ENCODE measurements at regions not wholly inside any gene's neighbourhood (a gene's known extent, or its start where the extent isn't known, plus 50 kb on each side); places are given as distances from the start of the nearest gene placed in this dataset.
A peak's percentile ranks its signal among the peaks of the same experiment; 100 is the strongest.

- no peak for TF ChIP-seq POLR2A (IDR thresholded peaks at IDR 0.05)
- no peak for TF ChIP-seq POLR2AphosphoS5 (IDR thresholded peaks at IDR 0.05)
- TF ChIP-seq, protein P1, sequence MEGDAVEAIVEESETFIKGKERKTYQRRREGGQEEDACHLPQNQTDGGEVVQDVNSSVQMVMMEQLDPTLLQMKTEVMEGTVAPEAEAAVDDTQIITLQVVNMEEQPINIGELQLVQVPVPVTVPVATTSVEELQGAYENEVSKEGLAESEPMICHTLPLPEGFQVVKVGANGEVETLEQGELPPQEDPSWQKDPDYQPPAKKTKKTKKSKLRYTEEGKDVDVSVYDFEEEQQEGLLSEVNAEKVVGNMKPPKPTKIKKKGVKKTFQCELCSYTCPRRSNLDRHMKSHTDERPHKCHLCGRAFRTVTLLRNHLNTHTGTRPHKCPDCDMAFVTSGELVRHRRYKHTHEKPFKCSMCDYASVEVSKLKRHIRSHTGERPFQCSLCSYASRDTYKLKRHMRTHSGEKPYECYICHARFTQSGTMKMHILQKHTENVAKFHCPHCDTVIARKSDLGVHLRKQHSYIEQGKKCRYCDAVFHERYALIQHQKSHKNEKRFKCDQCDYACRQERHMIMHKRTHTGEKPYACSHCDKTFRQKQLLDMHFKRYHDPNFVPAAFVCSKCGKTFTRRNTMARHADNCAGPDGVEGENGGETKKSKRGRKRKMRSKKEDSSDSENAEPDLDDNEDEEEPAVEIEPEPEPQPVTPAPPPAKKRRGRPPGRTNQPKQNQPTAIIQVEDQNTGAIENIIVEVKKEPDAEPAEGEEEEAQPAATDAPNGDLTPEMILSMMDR (IDR thresholded peaks at IDR 0.05): no peak
- H3K27me3 ChIP-seq: no peaks in the 10 kb centered on the region
- H3K27ac ChIP-seq: no peak overlapping the region
- H3K9me3 ChIP-seq: no peaks in the 10 kb centered on the region
- no peaks in the 10 kb centered on the region for H3K36me3 ChIP-seq
- intact Hi-C loops (cut with DNase I; ENCODE audit: low total_unique reads): no loop called here
- no peak overlapping the region for H3K4me3 ChIP-seq
- no peaks in the 10 kb centered on the region for H3K4me1 ChIP-seq
- DNase-seq (ENCODE audit: low spot score in 2 of 2): no peak
Observed at GRCh38 chr6:25028328-25028727, 92.6 kb upstream of the RIPOR2 start.

DNA sequence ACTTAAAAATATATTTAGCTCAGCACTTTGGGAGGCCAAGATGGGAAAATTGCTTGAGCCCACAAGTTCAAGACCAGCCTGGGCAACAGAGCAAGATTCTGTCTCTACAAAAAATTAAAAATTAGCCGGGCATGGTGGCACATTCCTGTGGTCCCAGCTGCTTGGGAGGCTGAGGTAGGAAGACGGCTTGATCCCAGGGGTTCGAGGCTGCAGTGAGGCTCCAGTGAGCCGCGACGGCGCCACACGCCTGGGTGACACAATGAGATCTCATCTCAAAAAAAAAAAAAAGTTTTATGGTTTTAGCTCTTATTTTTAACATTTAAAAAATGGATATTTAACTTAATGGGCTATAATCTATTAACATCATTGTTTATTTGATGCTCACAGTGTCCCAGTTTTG lies 97.2 kb upstream of the RIPOR2 start:
- Histone ChIP-seq H3K36me3 (no peaks in the 10 kb centered on the region), H3K9me3 (no peaks in the 10 kb centered on the region), H3K4me1 (no peaks in the 10 kb centered on the region), H3K27me3 (no peaks in the 10 kb centered on the region), H3K4me3 (no peak overlapping the region), H3K27ac (no peak overlapping the region)
- TF ChIP-seq POLR2A (IDR thresholded peaks at IDR 0.05) (no peak), POLR2AphosphoS5 (IDR thresholded peaks at IDR 0.05) (no peak)
- TF ChIP-seq, protein P1 (IDR thresholded peaks at IDR 0.05): no peak
- intact Hi-C loops (cut with DNase I; ENCODE audit: low total_unique reads): no loop called here
- DNase-seq (ENCODE audit: low spot score in 2 of 2): no peak

GRCh38 chr6:25034431-25034921 lies 98.7 kb upstream of the RIPOR2 start:
- Histone ChIP-seq H3K27ac (no peak overlapping the region), H3K9me3 (no peaks in the 10 kb centered on the region), H3K4me1 (no peaks in the 10 kb centered on the region), H3K4me3 (peak overlapping the region in 2 of 3 donors; percentile 4 to 43), H3K36me3 (no peaks in the 10 kb centered on the region), H3K27me3 (no peaks in the 10 kb centered on the region)
- TF ChIP-seq, protein P1 (IDR thresholded peaks at IDR 0.05): no peak
- no peak for TF ChIP-seq POLR2AphosphoS5 (IDR thresholded peaks at IDR 0.05)
- TF ChIP-seq POLR2A (IDR thresholded peaks at IDR 0.05): no peak
- intact Hi-C loops (cut with DNase I; ENCODE audit: low total_unique reads): no loop called here
- no peak for DNase-seq (ENCODE audit: low spot score in 2 of 2)

DNA sequence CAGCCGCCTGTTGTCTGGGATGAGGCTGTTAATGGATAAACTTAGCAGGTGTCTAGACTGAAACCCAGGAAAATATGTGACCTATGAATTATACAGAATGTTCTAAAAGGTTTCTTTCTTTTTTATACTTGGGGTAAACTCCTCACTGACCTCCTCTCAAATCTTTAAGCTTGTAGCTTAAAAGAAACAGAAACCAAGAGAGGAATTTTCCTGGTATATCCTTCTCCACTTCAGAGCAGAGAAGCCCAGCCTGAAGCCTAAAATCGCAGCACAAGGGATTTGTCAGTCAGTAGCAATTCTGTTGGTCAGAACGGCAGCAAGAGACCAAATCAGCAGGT lies 99.4 kb upstream of the RIPOR2 start:
- Histone ChIP-seq H3K36me3 (no peaks in the 10 kb centered on the region), H3K27ac (no peak overlapping the region), H3K4me1 (no peaks in the 10 kb centered on the region), H3K9me3 (no peaks in the 10 kb centered on the region), H3K27me3 (no peaks in the 10 kb centered on the region), H3K4me3 (peak overlapping the region in 1 of 3 donors; percentile 12)
- intact Hi-C loops (cut with DNase I; ENCODE audit: low total_unique reads): no loop called here
- no peak for DNase-seq (ENCODE audit: low spot score in 2 of 2)
- TF ChIP-seq, protein P1 (IDR thresholded peaks at IDR 0.05): no peak
- no peak for TF ChIP-seq POLR2AphosphoS5 (IDR thresholded peaks at IDR 0.05)
- TF ChIP-seq POLR2A (IDR thresholded peaks at IDR 0.05): no peak

GRCh38 chr6:25035512-25036435 lies 100.0 kb upstream of the RIPOR2 start:
- intact Hi-C loops (cut with DNase I; ENCODE audit: low total_unique reads): no loop called here
- Histone ChIP-seq H3K4me1 (no peaks in the 10 kb centered on the region), H3K27me3 (no peaks in the 10 kb centered on the region), H3K27ac (no peak overlapping the region), H3K36me3 (no peaks in the 10 kb centered on the region), H3K9me3 (no peaks in the 10 kb centered on the region), H3K4me3 (peak overlapping the region in 1 of 3 donors; percentile 12)
- no peak for DNase-seq (ENCODE audit: low spot score in 2 of 2)
- TF ChIP-seq, protein P1 (IDR thresholded peaks at IDR 0.05): no peak
- no peak for TF ChIP-seq POLR2AphosphoS5 (IDR thresholded peaks at IDR 0.05)
- TF ChIP-seq POLR2A (IDR thresholded peaks at IDR 0.05): no peak
